ACC112 (cell line): ENCODE measurements at regions not wholly inside any gene's neighbourhood (a gene's known extent, or its start where the extent isn't known, plus 50 kb on each side); places are given as distances from the start of the nearest gene placed in this dataset.

ENCODE experiments used
- H2AFZ ChIP-seq: fragments of 200-600 bp; sonication (generic); one replicate; pipeline ENCODE4 v1.6.0; 2017; ENCODE audit warnings: antibody characterized with exemption, low read length; ENCODE audit not compliant: unreplicated experiment
- H3K27ac ChIP-seq: fragments of 200-600 bp; sonication (generic); 2 replicates; pipeline ENCODE4 v1.5.1; 2014; ENCODE audit warnings: low read depth, mild to moderate bottlenecking, antibody characterized with exemption, low read length, moderate library complexity
- H3K27me3 ChIP-seq: fragments of 200-600 bp; sonication (generic); 2 replicates; pipeline ENCODE4 v1.6.1; 2014; ENCODE audit warnings: mild to moderate bottlenecking, antibody characterized with exemption, low read length, moderate library complexity, mixed read lengths; ENCODE audit not compliant: insufficient read depth
- H3K36me3 ChIP-seq: fragments of 200-600 bp; sonication (generic); 2 replicates; pipeline ENCODE4 v1.6.1; 2016; ENCODE audit warnings: mild to moderate bottlenecking, antibody characterized with exemption, low read length, moderate library complexity, mixed read lengths; ENCODE audit not compliant: insufficient read depth
- H3K4me1 ChIP-seq: fragments of 200-600 bp; sonication (generic); one replicate; pipeline ENCODE4 v1.6.1; 2016; ENCODE audit warnings: low read length, mixed read lengths; ENCODE audit not compliant: insufficient read depth, unreplicated experiment, control insufficient read depth
- H3K4me3 ChIP-seq: fragments of 200-600 bp; sonication (generic); 2 replicates; pipeline ENCODE4 v1.5.1; 2014; ENCODE audit warnings: mild to moderate bottlenecking, low read depth, low read length
- H3K79me2 ChIP-seq: fragments of 200-600 bp; sonication (generic); one replicate; pipeline ENCODE4 v1.6.0; 2016; ENCODE audit warnings: low read length; ENCODE audit not compliant: control insufficient read depth, unreplicated experiment, insufficient read depth

DNA sequence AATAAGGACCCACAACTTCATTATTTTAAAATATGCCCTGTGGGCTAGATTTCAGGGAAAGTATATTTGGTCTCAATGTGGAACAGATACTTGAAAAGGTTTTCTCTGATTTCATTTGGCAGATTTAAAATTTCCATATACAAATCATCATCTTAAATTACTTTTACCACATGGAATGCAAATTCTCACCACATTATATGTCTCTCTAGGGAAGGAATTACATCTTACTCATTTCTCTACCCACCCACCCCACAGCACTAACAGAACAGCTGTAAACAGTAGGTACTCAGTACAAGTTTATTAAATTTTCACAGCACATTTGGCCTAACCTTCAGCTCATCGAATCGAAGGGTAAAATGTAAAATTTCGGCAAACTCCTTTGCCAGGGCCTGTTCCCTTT, 104.0 kb downstream of the CYRIA start:
- no peak overlapping the region for H3K4me3 ChIP-seq
- no peaks in the 10 kb centered on the region for H3K79me2 ChIP-seq
- H3K36me3 ChIP-seq: no peaks in the 10 kb centered on the region
- no peaks in the 10 kb centered on the region for H3K4me1 ChIP-seq
- no peaks in the 10 kb centered on the region for H3K27me3 ChIP-seq
- no peak overlapping the region for H3K27ac ChIP-seq
- no peak overlapping the region for H2AFZ ChIP-seq

DNA sequence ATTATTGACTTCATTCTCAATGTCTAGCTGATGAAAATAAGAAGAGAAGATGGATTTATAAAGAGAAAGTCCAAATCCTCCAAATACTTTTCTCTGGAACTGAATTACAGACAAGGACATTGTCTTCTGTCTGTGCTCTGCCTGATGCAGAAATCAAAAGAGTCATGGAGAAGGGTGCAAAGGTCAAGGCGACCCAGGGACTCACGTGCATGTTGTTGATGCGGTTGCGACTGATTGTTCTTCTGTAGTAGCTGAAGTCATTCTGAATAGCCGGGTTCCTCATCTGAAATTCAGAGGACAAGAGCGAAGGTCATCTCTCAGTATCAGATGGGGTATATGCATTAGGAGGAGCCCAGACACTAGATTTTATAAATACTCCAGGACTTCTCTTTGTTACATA, 104.4 kb downstream of the CYRIA start:
- no peak overlapping the region for H3K27ac ChIP-seq
- H3K36me3 ChIP-seq: no peaks in the 10 kb centered on the region

DNA sequence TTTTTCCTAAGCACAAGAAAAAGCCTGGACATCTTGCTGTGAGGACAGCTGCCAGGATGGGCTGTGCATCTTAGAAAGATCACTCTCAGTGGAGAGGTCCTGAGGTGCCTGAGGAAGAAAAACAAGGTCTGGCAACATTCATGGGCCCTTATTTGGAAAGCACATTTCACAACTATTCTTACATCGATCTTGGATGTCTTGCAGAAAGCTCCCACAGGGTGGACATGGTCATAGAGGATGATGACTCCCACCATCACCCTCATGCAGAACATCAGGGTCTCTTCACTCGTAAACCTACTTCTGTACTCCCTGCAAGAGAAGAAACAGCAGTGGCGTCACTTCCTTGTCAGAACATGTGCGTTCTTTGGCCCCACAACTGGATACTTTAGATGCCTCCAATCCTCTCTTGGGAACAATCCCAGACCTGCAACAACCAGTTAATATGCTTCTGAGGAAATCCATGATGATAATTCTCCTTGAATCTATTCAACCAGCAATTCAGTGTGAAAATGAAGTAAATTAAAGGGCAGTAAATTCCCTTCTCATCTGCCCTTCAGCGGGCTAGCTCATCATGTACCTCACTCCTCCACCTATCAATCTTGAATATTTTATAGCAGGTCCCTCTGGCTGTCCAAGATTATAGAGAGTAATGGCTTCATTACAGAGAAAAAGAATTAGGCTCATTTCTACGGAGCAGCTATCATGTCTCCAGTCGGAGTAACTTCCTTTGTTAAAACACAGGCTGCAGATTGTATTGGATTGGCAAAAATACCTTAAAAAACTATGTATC, 106.2 kb downstream of the CYRIA start:
- Histone ChIP-seq H3K27me3 (no peaks in the 10 kb centered on the region), H3K79me2 (no peaks in the 10 kb centered on the region), H2AFZ (no peak overlapping the region), H3K27ac (no peak overlapping the region), H3K36me3 (no peaks in the 10 kb centered on the region), H3K4me3 (no peak overlapping the region), H3K4me1 (no peaks in the 10 kb centered on the region)

More for the DNA sequence above, 104.4 kb downstream of the CYRIA start:
- Histone ChIP-seq H3K27me3 (no peaks in the 10 kb centered on the region), H3K79me2 (no peaks in the 10 kb centered on the region), H2AFZ (no peak overlapping the region), H3K4me3 (no peak overlapping the region), H3K4me1 (no peaks in the 10 kb centered on the region)

DNA sequence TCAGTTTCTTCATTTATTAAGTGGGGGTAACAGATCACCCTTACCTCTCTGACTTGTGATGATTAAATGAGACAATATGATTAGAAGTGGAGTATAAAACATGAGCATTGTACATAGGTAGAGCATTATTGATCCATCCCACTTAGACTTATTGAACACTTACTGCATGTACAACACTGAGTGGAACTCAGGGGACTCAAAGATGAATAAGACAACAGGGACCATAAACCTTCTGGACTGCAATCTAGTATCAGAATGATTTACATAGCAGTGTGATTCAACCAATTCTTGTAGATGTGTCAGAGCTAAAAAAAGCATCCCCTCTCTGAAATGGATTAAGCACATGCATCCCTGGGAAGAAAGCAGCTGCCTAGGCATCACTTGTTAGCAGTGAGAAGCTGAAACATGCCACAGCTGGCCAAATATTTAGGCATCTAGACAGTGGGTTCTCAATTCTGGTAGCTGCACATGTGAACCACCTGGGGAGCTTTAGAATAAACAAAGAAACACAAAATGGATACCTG, 111.5 kb downstream of the CYRIA start:
- Histone ChIP-seq H2AFZ (no peak overlapping the region), H3K27me3 (no peaks in the 10 kb centered on the region), H3K4me1 (no peaks in the 10 kb centered on the region), H3K79me2 (no peaks in the 10 kb centered on the region), H3K36me3 (no peaks in the 10 kb centered on the region), H3K4me3 (no peak overlapping the region), H3K27ac (no peak overlapping the region)

DNA sequence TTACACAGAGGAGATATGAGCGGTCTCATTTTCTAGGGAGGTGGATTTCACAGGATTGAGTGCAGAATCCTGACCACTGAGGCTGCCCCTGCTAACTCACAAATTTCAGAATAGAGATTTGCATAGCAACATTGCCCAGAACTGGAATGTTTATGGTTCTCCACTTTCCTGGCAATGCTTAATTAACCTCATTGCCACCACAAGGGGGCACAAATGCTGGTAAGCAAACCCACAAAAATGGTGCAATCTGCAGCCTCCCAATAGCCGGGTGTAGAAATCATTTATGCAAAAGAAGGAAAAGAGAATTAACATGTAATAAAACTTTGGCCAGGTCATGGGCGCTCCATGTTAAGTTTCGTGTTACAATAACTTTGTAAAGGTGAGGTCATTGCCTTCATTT, 112.4 kb downstream of the CYRIA start:
- H3K4me3 ChIP-seq: no peak overlapping the region
- H3K27me3 ChIP-seq: no peaks in the 10 kb centered on the region
- H3K4me1 ChIP-seq: no peaks in the 10 kb centered on the region
- no peaks in the 10 kb centered on the region for H3K79me2 ChIP-seq
- no peaks in the 10 kb centered on the region for H3K36me3 ChIP-seq
- no peak overlapping the region for H2AFZ ChIP-seq
- no peak overlapping the region for H3K27ac ChIP-seq

DNA sequence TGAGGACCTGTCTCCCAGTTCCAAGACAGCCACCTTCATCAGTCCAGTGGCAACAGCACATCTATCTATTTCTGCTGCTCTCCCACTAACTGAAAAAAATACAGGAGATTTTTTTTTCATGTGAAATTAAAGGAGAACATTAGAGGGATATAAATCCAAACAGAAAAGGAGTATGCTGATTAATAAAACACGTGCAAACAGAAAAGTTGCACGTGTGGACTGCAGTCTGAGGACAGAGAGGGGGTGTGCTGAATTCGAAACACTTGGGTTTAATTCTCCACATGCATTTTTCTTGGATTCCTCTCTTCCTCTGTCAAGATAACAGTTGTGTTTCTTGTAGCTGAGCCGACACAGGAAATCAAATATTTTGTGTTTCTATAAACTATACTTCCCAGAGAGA, 113.4 kb downstream of the CYRIA start:
- no peak overlapping the region for H3K27ac ChIP-seq
- H3K27me3 ChIP-seq: no peaks in the 10 kb centered on the region
- no peaks in the 10 kb centered on the region for H3K4me1 ChIP-seq
- H3K79me2 ChIP-seq: no peaks in the 10 kb centered on the region
- H3K4me3 ChIP-seq: no peak overlapping the region
- H3K36me3 ChIP-seq: no peaks in the 10 kb centered on the region
- no peak overlapping the region for H2AFZ ChIP-seq

DNA sequence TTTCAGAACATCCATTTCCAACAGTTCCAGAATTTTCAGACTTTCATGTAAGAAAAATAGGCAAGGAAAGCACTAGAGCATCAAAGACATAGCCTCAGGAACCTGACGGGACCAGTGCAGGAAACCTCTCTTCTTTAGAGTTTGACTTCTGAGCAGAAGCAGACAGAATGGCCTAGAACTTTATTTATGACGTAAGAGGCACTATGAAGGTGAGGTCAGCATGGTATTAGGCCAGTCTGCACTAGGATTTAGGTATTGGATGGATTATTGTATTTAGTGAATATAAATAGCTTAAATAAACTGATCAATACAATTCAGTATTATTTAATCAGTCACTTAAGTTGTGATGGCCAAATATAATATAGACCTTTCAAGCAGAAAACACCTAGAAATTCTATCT, 117.6 kb downstream of the CYRIA start:
- H3K36me3 ChIP-seq: no peaks in the 10 kb centered on the region
- H3K27ac ChIP-seq: no peak overlapping the region
- no peak overlapping the region for H3K4me3 ChIP-seq
- no peak overlapping the region for H2AFZ ChIP-seq
- H3K79me2 ChIP-seq: no peaks in the 10 kb centered on the region
- H3K4me1 ChIP-seq: no peaks in the 10 kb centered on the region
- no peaks in the 10 kb centered on the region for H3K27me3 ChIP-seq

DNA sequence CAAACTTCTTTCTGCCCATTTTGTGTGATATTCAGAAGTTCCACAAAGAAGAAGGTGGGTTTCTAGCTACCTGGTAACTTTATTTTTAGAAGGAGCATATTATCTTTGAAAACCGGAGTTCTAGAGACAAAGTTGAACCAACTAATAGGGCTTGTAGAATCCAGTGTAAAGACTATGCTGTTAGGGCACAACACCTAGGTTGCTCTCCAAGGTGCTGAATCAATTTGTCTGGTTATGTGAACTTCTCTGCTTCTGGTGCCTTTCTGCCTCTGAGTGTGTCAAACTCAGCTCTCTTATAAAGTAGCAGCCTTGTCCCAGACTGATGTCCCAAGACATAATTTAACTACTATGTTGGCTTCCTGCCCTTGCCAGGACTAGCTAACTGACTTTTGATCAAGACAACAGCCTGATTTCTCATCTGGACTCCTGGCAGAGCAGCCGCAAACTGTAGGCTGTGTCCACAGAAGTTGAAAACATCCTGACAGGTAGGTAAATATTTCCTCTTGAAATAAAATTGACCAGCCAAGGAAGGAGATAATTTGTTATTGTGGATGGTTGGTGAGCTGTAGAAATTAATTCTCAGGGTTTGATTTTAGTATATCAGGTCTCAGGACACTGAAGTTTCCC, 119.4 kb downstream of the CYRIA start:
- H3K36me3 ChIP-seq: no peaks in the 10 kb centered on the region
- no peaks in the 10 kb centered on the region for H3K4me1 ChIP-seq
- no peaks in the 10 kb centered on the region for H3K79me2 ChIP-seq
- H2AFZ ChIP-seq: no peak overlapping the region
- H3K4me3 ChIP-seq: no peak overlapping the region
- no peak overlapping the region for H3K27ac ChIP-seq
- H3K27me3 ChIP-seq: no peaks in the 10 kb centered on the region

DNA sequence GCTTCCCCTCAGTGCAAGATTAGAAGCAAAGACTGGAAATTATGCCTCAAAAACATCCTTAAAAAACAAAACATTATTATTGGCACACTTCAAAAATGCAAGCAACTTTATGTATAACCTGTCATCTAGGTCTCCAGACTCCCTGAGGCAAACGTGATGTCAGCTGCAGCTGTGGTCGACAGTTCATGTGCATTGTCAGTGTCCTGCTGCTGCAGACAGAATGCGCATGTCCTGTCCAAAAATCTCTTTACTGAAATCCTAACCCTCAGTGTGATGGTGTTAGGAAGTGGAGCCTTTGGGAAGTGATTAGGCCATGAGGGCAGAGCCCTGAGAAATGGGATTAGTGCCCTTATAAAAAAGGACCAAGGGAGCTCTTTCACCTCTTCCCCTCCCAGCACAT, 126.9 kb downstream of the CYRIA start:
- Histone ChIP-seq H3K4me3 (no peak overlapping the region), H3K27ac (no peak overlapping the region), H3K36me3 (no peaks in the 10 kb centered on the region), H3K79me2 (no peaks in the 10 kb centered on the region), H3K27me3 (no peaks in the 10 kb centered on the region; the same call in none of the 2 replicates), H2AFZ (no peak overlapping the region), H3K4me1 (no peaks in the 10 kb centered on the region)

DNA sequence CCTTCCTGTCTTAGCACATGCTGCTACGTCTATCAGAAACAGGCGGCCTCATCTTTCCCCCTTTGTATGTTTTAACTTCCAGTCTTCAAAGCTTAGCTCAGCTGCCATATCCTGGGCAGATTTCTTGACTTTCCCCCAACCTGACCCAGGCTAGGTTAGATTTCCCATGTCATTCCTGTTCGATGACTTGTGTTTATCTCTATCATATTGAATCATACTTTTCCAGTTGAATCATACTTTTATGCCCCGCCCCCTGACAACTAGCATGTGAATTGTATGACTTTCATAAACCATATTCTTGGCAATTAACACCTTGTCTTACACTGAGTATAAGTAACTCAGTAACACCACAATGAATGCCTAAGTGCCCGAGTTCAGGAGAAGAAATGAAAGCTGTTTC, 128.3 kb downstream of the CYRIA start:
- no peak overlapping the region for H3K4me3 ChIP-seq
- no peaks in the 10 kb centered on the region; the same call in none of the 2 replicates for H3K27me3 ChIP-seq
- no peaks in the 10 kb centered on the region for H3K4me1 ChIP-seq
- H3K79me2 ChIP-seq: no peaks in the 10 kb centered on the region
- H3K36me3 ChIP-seq: no peaks in the 10 kb centered on the region
- no peak overlapping the region for H2AFZ ChIP-seq
- no peak overlapping the region for H3K27ac ChIP-seq

DNA sequence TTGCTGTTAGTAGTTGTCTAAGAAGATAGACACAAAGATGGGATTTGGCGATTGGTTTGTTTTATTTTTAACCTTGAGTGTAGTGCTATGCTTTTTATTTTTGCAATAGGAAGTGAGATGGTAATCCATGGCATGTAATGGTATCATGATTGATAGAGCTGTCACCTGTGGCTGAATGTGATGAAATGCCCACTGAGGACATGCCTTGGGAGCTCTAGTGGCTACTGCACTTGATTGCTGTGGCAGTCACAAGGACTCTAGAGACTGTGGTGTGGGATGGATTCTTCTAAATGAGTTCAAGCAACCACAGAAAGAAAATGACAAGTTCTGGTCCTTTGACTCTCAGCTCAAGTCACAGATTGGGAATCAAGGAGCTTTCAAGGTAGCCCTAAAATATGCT, 139.4 kb downstream of the CYRIA start:
- Histone ChIP-seq H3K4me3 (no peak overlapping the region), H3K36me3 (no peaks in the 10 kb centered on the region), H3K4me1 (no peaks in the 10 kb centered on the region), H3K27ac (no peak overlapping the region), H3K79me2 (no peaks in the 10 kb centered on the region), H3K27me3 (peaks cover 23% of the 10 kb centered on the region), H2AFZ (no peak overlapping the region)
